OCI-LY3 (cell line): ENCODE measurements at regions not wholly inside any gene's neighbourhood (a gene's known extent, or its start where the extent isn't known, plus 50 kb on each side); places are given as distances from the start of the nearest gene placed in this dataset.

ENCODE experiments used
- CTCF ChIP-seq: fragments of 200-600, 300-600 bp; sonication (generic); IDR thresholded peaks from 2 replicates; pipeline ENCODE4 v1.5.1; 2014; ENCODE audit warnings: antibody characterized with exemption, low read length, low read depth
- EZH2phosphoT487 ChIP-seq: fragments of 200-600 bp; shearing (Covaris generic); IDR thresholded peaks from 2 replicates; pipeline ENCODE4 v1.6.1; 2018; ENCODE audit warnings: antibody characterized with exemption, mixed run types, low read depth

- no peak for TF ChIP-seq CTCF
- TF ChIP-seq EZH2phosphoT487: no peak
These were observed 297.2 kb upstream of the SLC14A2 start for GRCh38 chr18:45317948-45318640.
